Type B pancreatic cell (in vitro differentiated cells): ENCODE measurements at regions not wholly inside any gene's neighbourhood (a gene's known extent, or its start where the extent isn't known, plus 50 kb on each side); places are given as distances from the start of the nearest gene placed in this dataset.

Source experiments
- DNase-seq: peaks from one replicate; pipeline ENCODE4 v3.0.0; 2021; ENCODE audit warnings: mixed read lengths; ENCODE audit not compliant: unreplicated experiment; ENCODE audit errors: extremely low spot score
- H3K27ac Mint-ChIP-seq: 2 replicates; pipeline ENCODE4 v1.8.0; 2021; ENCODE audit warnings: mild to moderate bottlenecking, mixed read lengths
- H3K27me3 Mint-ChIP-seq: 2 replicates; pipeline ENCODE4 v1.8.0; 2021; ENCODE audit warnings: mixed read lengths
- H3K36me3 Mint-ChIP-seq: 2 replicates; pipeline ENCODE4 v1.8.0; 2021; ENCODE audit warnings: mixed read lengths
- H3K4me1 Mint-ChIP-seq: one replicate; pipeline ENCODE4 v1.8.0; 2021; ENCODE audit warnings: mixed read lengths; ENCODE audit not compliant: unreplicated experiment
- H3K4me3 Mint-ChIP-seq: 2 replicates; pipeline ENCODE4 v1.8.0; 2021; ENCODE audit warnings: mild to moderate bottlenecking, mixed read lengths
- H3K9me3 Mint-ChIP-seq: 2 replicates; pipeline ENCODE4 v1.8.0; 2021; ENCODE audit warnings: mixed read lengths
- CTCF ChIP-seq: fragments of 200-600 bp; sonication (generic); conservative IDR thresholded peaks from 2 replicates; pipeline ENCODE4 v1.5.0; 2021; ENCODE audit warnings: antibody characterized with exemption, mild to moderate bottlenecking

DNA sequence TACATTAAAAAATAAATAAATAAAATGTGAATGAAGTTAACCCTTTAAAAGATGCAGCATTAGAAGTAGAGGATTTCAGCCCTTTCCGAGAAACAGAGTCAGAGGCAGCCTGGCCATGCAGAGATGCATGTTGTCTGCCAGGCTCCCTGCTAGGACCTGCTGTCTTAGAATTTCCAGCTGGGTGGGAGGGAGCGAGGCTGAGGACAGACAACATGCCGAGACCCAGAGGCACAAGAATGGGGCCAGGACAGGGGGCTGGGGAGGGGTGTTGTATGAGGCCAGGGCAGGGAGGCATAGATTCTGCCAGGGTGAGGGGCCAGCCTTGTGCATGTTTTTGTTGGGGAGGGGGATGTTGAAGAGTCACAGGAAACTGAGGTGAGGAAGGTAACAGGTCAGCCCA is 68.6 kb upstream of the NEURL1B start:
- no peak overlapping the region for H3K4me3 Mint-ChIP-seq
- peaks cover 34% of the 10 kb centered on the region for H3K4me1 Mint-ChIP-seq
- H3K27ac Mint-ChIP-seq, result no peak overlapping the region

DNA sequence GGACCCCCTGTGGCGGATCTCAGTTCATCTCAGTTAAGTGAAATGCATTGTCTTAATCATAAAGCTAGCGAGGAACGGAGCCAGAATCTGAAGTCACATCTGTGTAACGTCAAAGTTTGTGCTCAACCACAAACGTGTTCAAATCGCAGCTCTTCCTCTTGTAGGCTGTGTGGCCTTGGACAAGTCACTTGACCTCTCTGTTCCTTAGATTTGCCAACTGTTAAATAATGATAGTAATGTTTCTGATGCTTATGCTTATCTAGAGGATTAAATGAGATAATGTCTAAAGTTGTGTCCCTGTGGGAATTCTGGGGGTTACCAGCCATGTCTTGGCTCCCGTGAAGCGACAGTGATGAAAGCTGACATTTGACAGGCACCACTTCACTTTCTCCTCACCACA is 69.2 kb upstream of the NEURL1B start:
- H3K9me3 Mint-ChIP-seq, result no peaks in the 10 kb centered on the region
- peaks cover 3% of the 10 kb centered on the region for H3K27me3 Mint-ChIP-seq
- no peak for TF ChIP-seq CTCF
- DNase-seq, result no peak
- H3K4me1 Mint-ChIP-seq, result peaks cover 34% of the 10 kb centered on the region
- H3K27ac Mint-ChIP-seq, result no peak overlapping the region
- H3K4me3 Mint-ChIP-seq, result no peak overlapping the region
- H3K36me3 Mint-ChIP-seq, result no peaks in the 10 kb centered on the region

More for the DNA sequence above, 68.6 kb upstream of the NEURL1B start:
- TF ChIP-seq CTCF, result no peak
- DNase-seq, result no peak
- Mint-ChIP-seq H3K36me3 (no peaks in the 10 kb centered on the region), H3K27me3 (peaks cover 3% of the 10 kb centered on the region), H3K9me3 (no peaks in the 10 kb centered on the region)

GRCh38 chr5:172571413-172571812 is 69.7 kb upstream of the NEURL1B start:
- H3K4me1 Mint-ChIP-seq, result peaks cover 34% of the 10 kb centered on the region
- H3K27ac Mint-ChIP-seq, result peak overlapping the region; percentile 39
- H3K4me3 Mint-ChIP-seq, result no peak overlapping the region
- no peak for TF ChIP-seq CTCF
- H3K9me3 Mint-ChIP-seq, result no peaks in the 10 kb centered on the region
- H3K27me3 Mint-ChIP-seq, result peaks cover 3% of the 10 kb centered on the region
- H3K36me3 Mint-ChIP-seq, result no peaks in the 10 kb centered on the region
- DNase-seq, result no peak

DNA sequence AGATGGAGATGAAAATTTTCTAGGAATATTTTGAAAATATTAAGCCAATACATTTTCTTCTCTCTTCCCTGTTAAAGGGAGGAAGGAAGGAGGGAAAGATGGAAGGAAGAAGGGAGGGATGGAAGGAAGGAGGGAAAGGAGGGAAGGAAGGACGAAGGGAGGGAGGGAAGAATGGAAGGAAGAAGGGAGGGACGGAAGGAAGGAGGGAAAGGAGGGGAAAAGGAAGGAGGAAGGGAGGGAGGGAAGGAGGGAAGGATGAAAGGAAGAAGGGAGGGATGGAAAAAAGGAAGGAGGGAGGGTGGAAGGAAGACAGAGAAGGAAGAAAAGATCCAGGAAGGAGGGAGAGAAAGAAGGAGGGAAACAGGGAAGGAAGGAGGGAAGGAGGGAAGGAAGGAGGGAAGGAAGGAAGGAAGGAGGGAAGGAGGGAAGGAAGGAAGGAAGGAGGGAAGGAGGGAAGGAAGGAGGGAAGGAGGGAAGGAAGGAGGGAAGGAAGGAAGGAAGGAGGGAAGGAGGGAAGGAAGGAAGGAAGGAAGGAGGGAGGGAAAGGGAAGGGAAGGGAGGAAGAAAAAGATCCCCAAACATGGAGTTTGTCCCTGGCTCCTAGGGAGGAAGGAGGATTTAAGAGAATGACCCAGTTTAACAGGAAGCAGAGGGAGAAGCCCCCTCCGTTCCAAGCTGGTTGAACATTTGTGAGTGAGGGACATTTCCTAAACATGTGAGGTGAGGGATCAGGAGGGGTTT is 70.3 kb upstream of the NEURL1B start:
- Mint-ChIP-seq H3K27me3 (peaks cover 3% of the 10 kb centered on the region), H3K36me3 (no peaks in the 10 kb centered on the region), H3K27ac (peak overlapping the region; percentile 39), H3K9me3 (no peaks in the 10 kb centered on the region), H3K4me1 (peaks cover 28% of the 10 kb centered on the region), H3K4me3 (no peak overlapping the region)
- no peak for DNase-seq
- no peak for TF ChIP-seq CTCF

DNA sequence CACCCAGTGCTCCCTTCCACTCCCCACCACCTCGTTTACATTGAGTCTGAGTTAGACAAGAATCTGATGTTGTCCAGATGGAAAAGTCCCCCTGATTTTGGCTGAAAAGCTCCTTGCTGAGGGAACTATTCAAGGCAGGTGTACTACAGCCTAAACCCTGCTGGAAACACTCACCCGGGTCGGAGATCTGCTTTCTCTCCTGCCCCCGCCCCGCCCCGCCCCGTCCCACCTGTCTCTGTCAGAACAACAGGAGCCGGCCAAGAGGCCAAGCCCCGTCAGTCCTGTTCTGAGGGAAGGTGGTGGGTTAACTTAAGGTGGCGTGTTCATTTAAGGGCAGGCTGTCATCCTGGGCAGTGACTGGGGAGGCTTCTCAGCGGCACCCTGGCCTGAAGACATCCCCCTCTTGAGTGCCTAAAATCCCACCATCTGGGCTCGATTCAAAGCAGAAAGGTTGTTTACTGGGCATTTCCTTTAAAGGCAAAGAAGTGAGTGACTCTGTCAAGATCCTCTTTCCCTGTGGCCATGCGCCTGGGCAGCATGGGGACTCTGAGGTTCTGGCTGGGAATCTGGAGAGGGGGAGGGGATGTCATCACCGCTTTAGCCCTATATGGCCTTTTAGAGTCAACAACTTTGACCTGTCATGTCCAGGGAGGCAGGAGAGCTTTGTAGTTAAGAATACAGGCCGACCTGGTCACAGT is 71.1 kb upstream of the NEURL1B start:
- H3K27ac Mint-ChIP-seq, result no peak overlapping the region

More for the DNA sequence above, 71.1 kb upstream of the NEURL1B start:
- Mint-ChIP-seq H3K4me1 (peaks cover 28% of the 10 kb centered on the region), H3K27me3 (peaks cover 3% of the 10 kb centered on the region), H3K9me3 (no peaks in the 10 kb centered on the region), H3K36me3 (no peaks in the 10 kb centered on the region), H3K4me3 (peak overlapping the region; percentile 55)
- no peak for DNase-seq
- TF ChIP-seq CTCF, result no peak
